ENCODE measurements at regions not wholly inside any gene's neighbourhood (a gene's known extent, or its start where the extent isn't known, plus 50 kb on each side); places are given as distances from the start of the nearest gene placed in this dataset.
"Not testable (repeated sequence)": the region's sequence is repeated elsewhere in the genome, so short reads cannot be mapped to it uniquely, and the experiment has no call there.

DNA sequence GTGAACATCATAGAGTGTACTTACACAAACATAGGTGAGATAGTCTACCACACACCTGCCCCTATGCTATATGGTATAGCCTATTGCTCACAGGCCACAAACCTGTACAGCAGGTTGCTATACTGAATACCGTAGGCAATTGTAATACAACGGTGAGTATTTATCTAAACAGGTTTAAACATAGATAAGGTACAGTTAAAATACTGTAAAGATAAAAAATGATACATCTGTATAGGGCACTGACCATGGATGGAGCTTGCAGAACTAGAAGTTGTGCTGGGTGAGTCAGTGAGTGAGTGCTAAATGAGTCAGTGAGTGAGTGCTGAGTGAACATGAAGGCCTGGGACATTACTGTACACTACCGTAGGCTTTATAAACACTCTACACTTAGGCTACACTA lies 267.0 kb upstream of the HS6ST1 start:
- DNase-seq = no peak

DNA sequence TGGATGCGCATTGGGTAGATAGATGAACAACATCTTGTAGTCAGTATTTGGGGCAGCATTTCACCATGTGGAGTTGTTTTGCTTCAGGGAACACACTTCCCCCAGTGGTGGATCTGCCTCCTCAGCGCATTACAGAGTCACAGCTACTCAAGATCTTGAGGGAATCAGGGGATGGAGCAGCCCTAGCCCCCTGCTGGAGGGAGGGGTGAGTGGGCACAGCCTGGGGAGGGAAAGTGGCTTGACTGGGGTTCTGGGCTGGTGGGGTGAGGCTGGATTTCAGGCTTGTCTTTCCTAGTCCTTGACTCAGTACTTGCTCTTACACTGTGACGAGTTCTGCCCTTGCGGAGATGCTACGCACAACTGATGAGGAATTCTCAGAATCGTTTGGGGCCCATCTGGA lies 271.0 kb upstream of the HS6ST1 start:
- DNase-seq = no peak

DNA sequence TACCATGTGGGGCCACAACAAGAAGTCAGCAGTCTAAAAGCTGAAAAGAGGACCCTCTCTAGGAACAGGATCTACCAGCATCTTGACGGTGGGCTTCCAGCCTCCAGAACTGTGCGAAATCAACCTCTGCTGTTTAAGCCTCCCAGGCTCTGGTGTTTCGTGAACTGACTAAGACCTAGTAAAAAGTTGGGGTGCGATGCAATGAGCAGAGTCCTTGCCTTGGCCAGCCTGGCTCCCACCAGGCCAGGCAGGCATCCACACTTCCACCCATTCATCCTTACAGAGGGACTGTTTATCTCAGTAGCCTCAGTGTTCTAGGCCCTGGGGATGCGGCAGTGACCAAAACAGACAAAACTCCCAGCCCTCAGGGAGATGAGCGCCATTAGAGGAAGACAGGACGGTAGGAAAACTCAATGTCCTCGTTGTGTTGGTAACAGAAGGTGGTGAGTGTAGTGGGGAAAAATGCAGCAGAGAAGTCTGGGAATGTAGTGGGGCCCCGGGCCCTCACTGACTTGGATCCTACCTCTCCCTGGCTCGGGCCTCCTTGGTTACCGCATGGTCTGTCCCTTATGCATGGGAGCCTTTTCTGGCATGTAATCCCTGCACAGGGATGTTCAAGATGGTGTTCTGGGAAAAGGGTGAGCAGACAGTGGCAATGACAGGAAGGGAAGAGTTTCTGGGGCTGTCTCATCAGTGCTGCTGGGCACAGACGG lies 271.8 kb upstream of the HS6ST1 start:
- DNase-seq = no peak

DNA sequence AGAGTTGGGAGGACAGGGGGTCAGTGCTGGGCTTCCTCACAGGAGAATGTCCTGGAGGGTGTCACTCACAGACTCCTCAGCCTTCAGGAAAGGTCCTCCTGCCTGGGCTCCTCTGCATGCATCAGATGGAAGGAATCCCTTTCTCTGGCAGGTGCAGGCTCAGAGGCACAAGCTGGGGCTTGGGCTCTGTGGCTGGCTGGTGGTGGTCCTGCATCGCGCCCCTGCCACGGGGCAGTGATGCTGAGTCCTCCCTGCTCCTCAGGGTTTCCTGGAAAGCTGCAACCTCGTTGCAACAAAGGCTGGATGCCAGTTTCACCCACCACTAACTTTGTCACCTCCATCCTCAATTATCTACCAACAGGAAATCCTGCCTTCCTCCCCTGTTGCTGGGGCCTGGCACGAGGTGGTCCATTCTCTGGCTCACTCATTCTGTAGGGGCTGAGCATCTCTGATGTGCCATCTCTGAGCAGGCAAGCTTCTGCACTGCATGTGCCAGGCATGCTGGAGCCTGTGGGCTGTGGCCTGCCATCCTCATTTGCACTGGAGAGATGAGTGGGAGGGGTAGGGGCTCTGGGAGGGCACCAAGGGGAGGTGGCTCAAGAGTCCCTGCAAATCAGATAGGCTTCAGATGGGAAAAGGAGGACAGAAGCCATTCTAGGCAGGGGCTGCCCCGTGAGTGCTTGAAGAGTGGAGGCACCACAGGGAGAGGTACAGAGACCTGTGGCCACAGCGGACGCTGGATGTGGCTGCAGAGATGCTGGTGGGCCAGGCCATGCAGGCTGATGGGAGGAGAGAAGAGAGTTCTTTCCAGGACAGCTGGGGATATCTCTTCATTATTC lies 272.6 kb upstream of the HS6ST1 start:
- DNase-seq = no peak

DNA sequence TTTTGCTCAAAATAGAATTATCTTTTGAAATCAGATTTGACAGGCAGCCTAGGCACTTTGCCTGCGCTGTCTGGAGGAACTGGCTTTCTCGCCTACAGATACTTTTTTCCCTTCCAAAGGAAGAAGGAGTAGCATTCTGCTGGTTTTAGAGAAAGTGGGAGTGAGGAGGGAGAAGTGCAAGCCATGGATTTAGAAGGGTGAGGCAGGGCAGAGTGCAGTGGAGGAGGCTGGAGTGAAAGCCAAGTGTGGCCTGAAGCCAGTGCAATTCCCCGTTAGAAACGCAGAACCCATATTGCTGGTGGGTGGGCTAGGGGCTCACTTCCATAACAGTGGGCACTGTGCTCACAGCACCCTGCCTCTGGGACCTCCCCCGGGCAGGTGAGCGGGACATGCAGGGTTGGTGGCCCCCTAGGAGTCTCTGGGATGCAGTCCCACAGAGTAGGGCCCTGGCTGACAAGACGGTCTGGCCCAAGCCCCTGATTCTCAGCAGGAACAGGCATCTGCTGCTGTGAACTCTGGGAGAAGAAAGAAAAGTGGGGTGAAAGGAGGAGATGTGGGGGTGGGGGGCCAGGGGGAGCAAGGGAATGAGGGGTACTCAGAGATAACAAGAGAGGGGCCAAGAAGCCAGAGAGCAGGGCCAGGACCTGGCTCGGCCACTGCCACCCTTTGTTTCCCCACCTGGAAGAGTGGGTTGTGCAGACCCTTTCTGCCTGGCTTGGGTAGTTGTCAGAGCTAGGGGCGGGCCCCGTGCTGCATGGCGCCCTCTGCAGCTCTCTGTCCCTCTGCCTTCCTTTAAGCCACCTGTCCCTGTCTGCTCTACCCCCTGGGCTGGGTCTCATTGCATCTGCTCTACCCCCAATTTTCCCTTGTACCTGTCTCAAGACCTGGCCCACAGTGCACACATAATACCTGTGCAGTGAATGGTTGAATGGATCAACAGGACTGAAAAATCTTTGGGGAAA lies 273.5 kb upstream of the HS6ST1 start:
- DNase-seq = no peak

DNA sequence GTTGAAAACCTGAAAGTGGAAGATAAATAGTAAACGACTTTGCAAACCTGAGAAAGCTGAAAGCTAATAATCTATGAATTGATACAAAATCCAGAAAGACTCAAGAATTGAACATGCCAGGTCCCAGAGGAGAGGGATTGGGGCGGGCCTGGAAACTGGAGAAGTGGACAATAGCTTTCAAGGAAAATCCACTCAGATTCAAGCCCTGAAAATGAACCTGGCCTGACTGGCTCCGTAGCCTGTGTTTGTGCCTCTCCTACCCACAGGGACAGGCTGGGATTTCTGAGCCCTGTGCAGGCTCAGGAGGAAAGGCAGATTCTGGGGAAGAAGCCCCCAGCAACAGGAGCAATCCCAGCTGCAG lies 274.8 kb upstream of the HS6ST1 start:
- no peak for DNase-seq

DNA sequence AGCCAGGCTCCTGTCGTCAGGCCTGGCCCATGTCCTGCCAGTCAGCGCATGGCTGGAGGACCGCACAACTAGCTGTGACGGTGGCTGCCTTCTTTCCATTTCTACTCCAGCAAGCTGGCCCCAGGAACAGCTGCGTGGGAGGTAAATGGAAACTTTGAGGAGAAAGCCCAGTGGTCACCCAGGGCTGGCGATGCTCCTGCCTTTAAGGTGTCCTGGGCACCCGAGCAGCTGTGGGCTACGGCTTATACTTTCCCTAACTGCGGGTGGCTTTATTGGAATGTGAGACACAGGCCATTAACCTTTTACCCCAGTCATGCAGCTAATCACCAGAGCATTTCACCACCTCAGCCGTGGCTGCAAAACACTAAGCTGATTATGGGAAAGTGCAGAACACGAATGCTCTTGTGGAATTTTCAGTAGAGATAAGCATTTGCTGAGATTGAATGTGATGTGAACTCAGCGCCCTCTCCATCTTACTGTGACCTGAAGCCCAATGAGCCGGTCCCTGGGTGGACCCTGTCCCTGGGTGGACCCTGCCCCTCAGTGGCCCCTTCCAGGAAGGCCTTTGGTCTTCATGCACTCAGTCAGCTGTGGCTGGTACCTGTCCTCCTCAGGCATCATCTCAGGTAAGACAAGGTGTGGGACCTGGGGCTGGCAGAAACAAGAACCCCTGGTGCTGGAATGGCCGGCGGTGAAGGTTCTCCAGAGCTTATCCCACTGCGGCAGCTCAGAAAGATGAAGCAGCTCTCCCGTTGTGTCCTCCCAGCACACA lies 275.4 kb upstream of the HS6ST1 start:
- DNase-seq = no peak

DNA sequence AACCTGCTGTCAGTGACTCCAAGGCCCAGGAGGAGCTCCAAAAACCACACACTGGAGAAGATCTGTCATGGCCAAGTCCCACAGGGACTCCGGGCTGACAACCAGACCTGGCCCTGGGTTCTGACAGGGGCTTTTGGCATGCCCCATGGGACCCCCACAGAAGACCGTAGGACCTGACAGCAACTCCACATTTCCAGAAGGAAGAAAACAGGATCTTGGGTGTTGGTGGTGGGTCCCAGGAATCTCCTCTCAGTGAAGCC lies 275.9 kb upstream of the HS6ST1 start:
- DNase-seq = no peak

DNA sequence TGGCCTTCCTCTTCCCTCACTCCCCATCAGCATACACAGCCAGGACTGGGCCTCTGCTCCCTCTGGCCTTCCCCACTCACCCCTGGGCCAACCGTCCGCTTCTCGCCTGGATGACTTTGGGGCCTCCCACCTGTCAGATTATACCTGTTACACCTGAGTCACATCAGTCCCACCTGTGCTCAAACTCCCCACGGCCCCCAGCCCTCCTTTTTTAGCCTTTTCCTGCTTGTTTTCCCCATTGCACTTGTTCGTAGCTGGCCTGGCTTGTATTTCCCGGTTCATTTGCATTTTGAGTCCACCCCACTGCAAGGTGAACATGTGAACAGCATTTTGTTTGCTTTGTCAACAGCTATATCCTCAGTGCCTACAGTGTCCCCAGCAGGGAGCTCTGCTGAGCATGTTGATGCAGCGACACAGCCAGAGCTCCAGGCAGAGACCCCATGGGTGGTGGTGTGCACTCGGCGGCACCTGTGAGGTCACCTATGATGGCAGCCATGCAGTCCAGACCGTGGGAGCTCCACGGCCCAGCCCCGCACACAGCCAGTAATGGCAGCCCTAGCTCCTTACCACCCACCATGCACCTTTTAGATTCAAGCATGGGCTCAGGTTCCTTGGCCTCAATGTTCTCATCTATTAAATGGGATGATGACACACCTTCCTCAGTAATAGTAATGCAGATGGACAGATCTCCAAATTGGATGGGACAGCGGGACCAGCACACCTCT lies 276.4 kb upstream of the HS6ST1 start:
- DNase-seq = no peak

DNA sequence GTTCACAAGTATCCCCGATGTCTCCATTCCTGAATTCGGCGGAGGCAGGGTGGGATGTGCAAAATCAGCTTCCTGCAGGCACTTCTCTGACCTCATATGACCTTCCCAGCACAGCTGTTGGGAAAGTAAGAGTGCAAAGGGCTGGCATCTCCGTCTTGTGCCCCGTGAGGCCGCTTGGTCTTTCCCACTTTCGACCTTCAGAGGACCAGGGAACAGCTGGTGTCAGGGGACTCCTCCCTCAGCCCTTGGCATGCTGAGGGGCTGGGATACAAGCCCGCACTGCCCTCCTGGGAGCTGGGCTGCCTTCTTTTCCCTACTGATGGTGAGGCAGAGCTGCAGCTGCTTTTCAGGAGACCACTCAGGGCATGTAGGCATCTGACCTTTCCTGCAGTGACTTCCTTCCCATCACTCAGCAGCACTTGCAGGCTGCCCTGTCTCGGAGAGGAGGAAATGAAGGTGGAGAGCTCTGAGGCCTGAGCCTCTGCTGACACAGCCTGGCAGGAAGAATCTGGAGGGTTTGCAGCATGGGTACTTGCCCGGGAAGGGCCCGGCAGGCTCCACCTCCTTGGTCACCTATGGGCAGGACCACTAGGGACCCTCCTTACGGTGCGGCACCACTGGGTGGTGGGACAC lies 277.2 kb upstream of the HS6ST1 start:
- no peak for DNase-seq

DNA sequence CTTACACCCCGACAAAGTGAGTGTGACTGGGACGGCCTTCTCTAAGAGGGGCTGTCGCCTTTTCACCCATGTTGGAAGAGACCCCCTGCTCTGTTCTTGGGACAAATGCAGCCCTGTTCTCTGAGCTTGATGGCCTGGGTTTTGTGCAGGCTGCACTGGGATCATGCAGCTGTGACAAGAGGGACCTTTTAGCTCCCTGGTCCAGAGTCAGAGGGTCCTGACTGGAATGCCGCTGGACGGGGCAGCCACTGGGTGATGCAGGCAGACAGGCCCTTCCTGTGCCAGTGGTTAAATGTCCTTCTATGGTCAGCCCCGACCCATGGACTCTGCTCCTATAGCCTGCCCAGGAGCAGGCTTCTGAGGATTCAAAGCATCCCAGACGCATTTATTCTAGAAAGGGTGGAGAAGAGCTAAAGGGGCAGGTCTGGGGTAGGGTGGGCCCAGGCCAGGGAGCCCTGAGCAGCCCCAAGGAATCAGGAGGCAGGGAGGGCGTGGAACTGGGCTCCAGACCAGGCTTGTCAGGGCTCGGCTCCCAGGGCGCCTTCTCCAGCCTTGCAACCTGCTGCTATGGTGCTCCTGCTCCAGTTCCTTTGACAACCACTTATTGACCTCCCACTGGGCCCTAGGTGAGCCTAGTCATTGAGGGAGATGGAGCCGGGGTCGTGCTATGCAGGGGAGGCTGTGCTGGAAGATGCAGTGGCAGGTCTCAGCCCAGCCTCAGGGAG lies 277.9 kb upstream of the HS6ST1 start:
- DNase-seq = no peak

DNA sequence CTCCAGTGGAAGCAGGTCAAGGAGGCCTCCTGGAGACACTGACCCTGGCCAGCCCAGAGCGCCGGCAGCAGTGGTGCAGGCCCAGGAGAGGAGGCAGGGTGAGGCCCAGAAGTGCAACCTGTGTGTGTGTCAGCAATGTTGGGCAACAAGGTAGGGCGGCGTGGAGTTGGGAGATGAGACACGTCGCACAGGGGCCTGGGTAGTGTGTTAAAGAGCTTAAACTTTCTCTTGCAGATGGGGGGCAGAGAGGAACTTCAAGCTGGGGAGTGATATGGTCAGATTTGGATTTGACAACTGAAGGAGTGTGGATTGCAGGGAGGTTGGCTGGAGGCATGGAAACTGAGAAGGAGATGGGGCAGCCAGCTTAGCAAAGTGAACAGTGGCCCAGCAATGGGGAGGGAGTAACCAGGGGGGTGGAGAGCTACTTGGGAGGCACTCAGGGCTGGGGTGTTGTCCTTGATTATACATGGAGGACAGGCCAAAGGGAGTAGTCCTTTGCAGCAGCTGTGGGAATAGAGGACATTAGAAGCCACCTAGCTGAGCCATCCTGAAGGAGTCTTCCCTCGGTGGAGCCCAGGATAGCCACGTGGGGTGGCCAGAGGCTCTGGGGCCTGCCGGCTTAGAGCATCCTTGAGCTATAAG lies 278.6 kb upstream of the HS6ST1 start:
- no peak for DNase-seq

DNA sequence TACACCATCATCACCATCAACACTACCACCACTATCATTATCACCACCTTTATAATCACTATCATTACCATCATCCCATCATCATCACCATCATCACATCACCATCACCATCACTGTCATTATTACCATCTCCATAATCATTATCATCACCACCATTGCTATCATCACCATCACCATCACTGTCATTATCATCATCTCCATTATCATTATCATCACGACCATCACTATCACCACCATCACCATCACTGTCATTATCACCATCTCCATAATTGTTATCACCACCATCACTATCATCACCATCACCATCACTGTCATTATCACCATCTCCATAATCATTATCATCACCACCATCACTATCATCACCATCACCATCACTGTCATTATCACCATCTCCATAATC lies 279.6 kb upstream of the HS6ST1 start:
- not testable (repeated sequence) for DNase-seq

DNA sequence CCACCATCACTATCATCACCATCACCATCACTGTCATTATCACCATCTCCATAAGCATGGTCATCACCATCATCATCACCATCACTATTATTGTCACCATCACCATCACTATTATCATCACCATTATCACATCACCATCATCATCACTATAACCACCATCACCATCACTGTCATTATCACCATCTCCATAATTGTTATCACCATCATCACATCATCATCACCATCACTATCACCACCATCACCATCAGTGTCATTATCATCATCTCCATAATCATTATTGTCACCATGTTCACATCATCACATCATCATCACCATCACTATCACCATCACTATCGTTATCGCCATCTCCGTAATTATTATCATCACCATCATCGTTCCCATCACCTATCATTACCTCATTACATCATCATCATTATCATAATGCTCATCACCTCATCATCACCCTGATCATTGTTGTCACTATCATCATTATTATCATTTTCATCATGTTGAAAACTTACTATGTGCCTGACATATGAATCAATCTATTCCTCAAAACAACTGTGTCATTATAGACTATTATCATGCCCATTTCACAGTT lies 280.3 kb upstream of the HS6ST1 start:
- no peak for DNase-seq

DNA sequence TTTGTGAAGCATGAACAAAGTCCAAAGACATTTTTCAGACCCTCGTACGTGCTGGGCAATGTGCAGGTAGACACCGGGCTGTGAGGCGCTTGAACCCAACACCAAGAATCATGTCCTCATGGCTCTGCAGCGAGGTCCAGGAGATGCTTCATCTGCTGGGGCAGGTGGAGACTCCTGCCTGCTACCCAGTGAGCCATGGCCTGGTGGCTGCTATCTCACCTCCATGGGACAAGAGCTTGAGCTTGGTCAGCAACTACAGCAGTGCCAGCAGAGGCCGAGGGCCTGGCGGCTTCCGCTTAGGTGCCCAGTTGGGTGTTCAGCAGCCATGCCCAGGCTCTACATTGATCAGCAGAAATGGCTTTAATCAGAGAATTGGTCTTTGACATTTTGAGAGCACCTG lies 281.0 kb upstream of the HS6ST1 start:
- no peak for DNase-seq

DNA sequence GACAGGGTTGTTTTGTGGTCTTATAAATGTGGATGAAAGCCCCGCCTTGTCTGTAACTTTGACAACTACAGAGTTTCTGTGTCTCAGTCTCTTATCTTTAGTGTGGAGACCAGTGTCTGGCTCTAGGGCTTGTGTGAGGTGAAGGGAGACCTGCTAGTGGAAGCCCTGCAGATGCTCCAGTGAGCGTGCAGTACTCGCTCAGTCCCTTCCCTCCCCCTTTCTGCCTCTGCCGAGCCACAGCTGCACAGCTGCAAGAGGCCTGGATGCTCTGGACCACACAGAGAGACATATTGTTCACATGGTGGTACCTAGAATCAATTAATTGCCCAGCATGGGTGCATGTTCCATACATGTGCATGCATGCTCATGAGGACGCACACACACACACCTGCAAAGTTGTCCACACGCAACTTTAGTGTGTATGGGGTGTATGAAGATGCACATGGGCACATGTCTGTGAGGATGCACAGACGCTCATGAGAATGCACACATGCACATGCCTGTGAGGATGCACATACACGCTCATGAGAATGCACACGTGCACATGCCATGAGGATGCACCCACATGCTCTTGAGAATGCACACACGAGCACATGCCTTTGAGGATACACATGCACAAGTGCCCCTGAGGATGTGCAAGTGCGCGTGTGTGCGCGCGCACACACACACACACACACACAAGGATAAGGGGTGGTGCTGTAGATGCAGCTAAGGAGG lies 282.1 kb upstream of the HS6ST1 start:
- DNase-seq = no peak

DNA sequence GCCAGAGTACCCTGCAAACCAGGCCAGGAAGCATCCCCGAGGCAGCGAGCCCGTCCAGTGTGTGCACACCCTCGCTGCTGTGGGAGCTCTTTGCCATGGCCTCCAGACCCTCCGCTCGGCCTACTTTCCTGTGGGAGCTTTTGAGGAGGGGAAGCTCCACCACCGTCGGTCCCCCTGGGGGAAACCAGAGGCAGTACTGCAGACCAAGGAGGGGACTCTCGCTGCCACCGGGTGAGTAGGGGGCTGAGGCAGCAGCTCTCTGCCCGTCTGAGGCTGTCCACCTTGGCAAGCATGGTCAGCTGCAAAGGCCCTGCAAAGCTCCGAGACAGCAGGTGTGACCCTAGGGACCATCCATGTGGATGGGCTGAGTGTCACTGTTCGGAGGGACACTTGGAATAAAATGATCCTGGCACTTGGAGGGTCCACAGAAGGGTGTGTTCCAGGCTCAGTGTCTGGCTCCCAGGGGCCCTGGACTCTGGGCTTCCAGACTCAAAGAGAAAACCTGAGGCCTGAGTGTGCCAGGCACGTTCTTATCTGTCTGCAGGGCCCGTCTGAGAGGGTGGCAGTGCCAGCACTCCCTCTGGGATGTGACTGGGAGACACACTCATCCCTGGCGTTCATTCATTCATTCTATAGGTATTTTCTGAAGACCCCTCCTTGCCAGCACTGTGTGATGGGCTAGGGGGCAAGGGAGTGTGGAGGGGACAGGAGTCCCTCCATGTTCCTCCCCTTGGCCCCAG lies 282.8 kb upstream of the HS6ST1 start:
- DNase-seq = no peak

DNA sequence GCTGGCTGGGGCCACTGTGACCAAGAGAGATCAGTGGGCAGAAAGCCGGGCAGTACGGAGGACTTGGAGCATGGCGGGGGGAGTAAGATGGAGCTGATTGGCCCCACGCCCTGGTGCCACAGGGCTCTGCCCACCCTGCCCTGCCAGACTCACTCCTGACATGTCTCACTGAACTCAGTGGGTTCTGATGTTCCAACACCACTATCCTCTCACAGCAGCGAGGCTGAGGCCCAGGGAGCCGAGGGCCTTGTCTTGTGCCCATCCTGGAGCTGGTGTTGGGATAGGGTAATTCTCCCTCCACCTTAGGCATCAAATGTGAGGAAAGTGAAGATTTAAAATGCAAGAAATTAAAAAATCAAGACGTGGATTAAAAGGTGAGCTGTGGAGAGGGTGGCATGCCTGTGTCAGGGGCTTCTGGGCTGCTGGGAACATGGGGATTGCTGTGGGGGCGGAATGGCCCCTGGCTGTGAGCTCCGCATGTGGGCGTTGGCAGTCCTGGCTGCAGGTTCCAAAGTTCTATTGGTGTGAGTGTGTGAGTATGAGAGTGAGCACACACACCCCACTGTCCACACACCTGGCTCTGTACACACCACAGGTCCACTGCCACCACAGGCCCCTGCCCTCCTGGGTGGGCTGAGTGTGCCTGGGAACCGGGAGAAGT lies 283.5 kb upstream of the HS6ST1 start:
- no peak for DNase-seq
